ENCODE measurements at regions not wholly inside any gene's neighbourhood (a gene's known extent, or its start where the extent isn't known, plus 50 kb on each side); places are given as distances from the start of the nearest gene placed in this dataset.
"Not testable (repeated sequence)": the region's sequence is repeated elsewhere in the genome, so short reads cannot be mapped to it uniquely, and the experiment has no call there.

- H3K36me3 Mint-ChIP-seq, H3K27ac Mint-ChIP-seq, CTCF ChIA-PET, H3K4me3 Mint-ChIP-seq, H3K4me1 Mint-ChIP-seq, H3K27me3 Mint-ChIP-seq, H3K9me3 Mint-ChIP-seq, DNase-seq: not testable (repeated sequence)
Observed at GRCh38 chr3:125903780-125904455, 65.1 kb upstream of the ROPN1B start.

- H3K27ac Mint-ChIP-seq, H3K4me3 Mint-ChIP-seq, H3K27me3 Mint-ChIP-seq, CTCF ChIA-PET, DNase-seq, H3K9me3 Mint-ChIP-seq, H3K4me1 Mint-ChIP-seq, H3K36me3 Mint-ChIP-seq: not testable (repeated sequence)
Observed at GRCh38 chr3:125907279-125907678, 61.7 kb upstream of the ROPN1B start.

GRCh38 chr3:125910851-125911250 lies 58.1 kb upstream of the ROPN1B start:
- peaks cover 12% of the 10 kb centered on the region for H3K4me1 Mint-ChIP-seq
- H3K27me3 Mint-ChIP-seq, H3K27ac Mint-ChIP-seq, H3K4me3 Mint-ChIP-seq, DNase-seq, CTCF ChIA-PET, H3K9me3 Mint-ChIP-seq, H3K36me3 Mint-ChIP-seq: not testable (repeated sequence)

GRCh38 chr3:125914608-125915436 lies 54.2 kb upstream of the ROPN1B start:
- Mint-ChIP-seq H3K4me3 (peak overlapping the region; percentile 87), H3K27ac (peak overlapping the region; percentile 96), H3K4me1 (peaks cover 21% of the 10 kb centered on the region)
- H3K27me3 Mint-ChIP-seq, H3K36me3 Mint-ChIP-seq, DNase-seq, CTCF ChIA-PET, H3K9me3 Mint-ChIP-seq: not testable (repeated sequence)

GRCh38 chr3:125915437-125915787 lies 53.6 kb upstream of the ROPN1B start:
- not testable (repeated sequence) for DNase-seq

GRCh38 chr3:125915792-125916375 lies 53.1 kb upstream of the ROPN1B start:
- peaks cover 21% of the 10 kb centered on the region for H3K4me1 Mint-ChIP-seq
- peak overlapping the region; percentile 96 for H3K27ac Mint-ChIP-seq
- H3K9me3 Mint-ChIP-seq, CTCF ChIA-PET, H3K36me3 Mint-ChIP-seq, H3K27me3 Mint-ChIP-seq: not testable (repeated sequence)
- DNase-seq: peak; percentile 100
- peak overlapping the region; percentile 87 for H3K4me3 Mint-ChIP-seq

More at GRCh38 chr3:125915437-125915787, 53.6 kb upstream of the ROPN1B start:
- H3K27me3 Mint-ChIP-seq, H3K9me3 Mint-ChIP-seq, CTCF ChIA-PET, H3K36me3 Mint-ChIP-seq: not testable (repeated sequence)
- Mint-ChIP-seq H3K4me1 (peaks cover 21% of the 10 kb centered on the region), H3K4me3 (peak overlapping the region; percentile 87), H3K27ac (peak overlapping the region; percentile 96)

GRCh38 chr3:125916376-125916978 lies 52.5 kb upstream of the ROPN1B start:
- CTCF ChIA-PET: no interaction called here
- no peak for DNase-seq
- peaks cover 21% of the 10 kb centered on the region for H3K4me1 Mint-ChIP-seq

GRCh38 chr3:125917020-125917549 lies 51.9 kb upstream of the ROPN1B start:
- peak overlapping the region; percentile 87 for H3K4me3 Mint-ChIP-seq
- peaks cover 21% of the 10 kb centered on the region for H3K4me1 Mint-ChIP-seq
- peak overlapping the region; percentile 80 for H3K27ac Mint-ChIP-seq
- H3K9me3 Mint-ChIP-seq, H3K36me3 Mint-ChIP-seq, H3K27me3 Mint-ChIP-seq, CTCF ChIA-PET: not testable (repeated sequence)
- peak; percentile 30 for DNase-seq

More at GRCh38 chr3:125916376-125916978, 52.5 kb upstream of the ROPN1B start:
- Mint-ChIP-seq H3K27ac (peak overlapping the region; percentile 96), H3K4me3 (peak overlapping the region; percentile 87), H3K9me3 (no peaks in the 10 kb centered on the region), H3K27me3 (peaks cover 4% of the 10 kb centered on the region), H3K36me3 (no peaks in the 10 kb centered on the region)

GRCh38 chr3:125918024-125918423 lies 51.0 kb upstream of the ROPN1B start:
- DNase-seq, CTCF ChIA-PET, H3K36me3 Mint-ChIP-seq, H3K27me3 Mint-ChIP-seq, H3K27ac Mint-ChIP-seq, H3K9me3 Mint-ChIP-seq, H3K4me3 Mint-ChIP-seq: not testable (repeated sequence)
- H3K4me1 Mint-ChIP-seq: peaks cover 21% of the 10 kb centered on the region

- H3K9me3 Mint-ChIP-seq, CTCF ChIA-PET, H3K27ac Mint-ChIP-seq, H3K27me3 Mint-ChIP-seq, H3K4me3 Mint-ChIP-seq, DNase-seq, H3K36me3 Mint-ChIP-seq: not testable (repeated sequence)
- peaks cover 21% of the 10 kb centered on the region for H3K4me1 Mint-ChIP-seq
Observed at GRCh38 chr3:125918451-125918850, 50.5 kb upstream of the ROPN1B start.

GRCh38 chr3:125918866-125919265 lies 50.1 kb upstream of the ROPN1B start:
- H3K27me3 Mint-ChIP-seq, DNase-seq, H3K9me3 Mint-ChIP-seq, CTCF ChIA-PET, H3K4me3 Mint-ChIP-seq, H3K36me3 Mint-ChIP-seq, H3K27ac Mint-ChIP-seq: not testable (repeated sequence)
- H3K4me1 Mint-ChIP-seq: peaks cover 21% of the 10 kb centered on the region
